Neutrophil (primary cell): ENCODE measurements at regions not wholly inside any gene's neighbourhood (a gene's known extent, or its start where the extent isn't known, plus 50 kb on each side); places are given as distances from the start of the nearest gene placed in this dataset.

ENCODE experiments used
- H3K27ac ChIP-seq: fragments of 200-600 bp; sonication (generic); 2 replicates; pipeline ENCODE4 v1.5.1; 2016; ENCODE audit warnings: mild to moderate bottlenecking, moderate library complexity
- H3K27me3 ChIP-seq: fragments of 200-600 bp; sonication (generic); 2 replicates; pipeline ENCODE4 v1.6.0; 2016; ENCODE audit warnings: mild to moderate bottlenecking
- H3K36me3 ChIP-seq: fragments of 200-600 bp; sonication (generic); 2 replicates; pipeline ENCODE4 v1.5.1; 2017
- H3K4me1 ChIP-seq, 2 experiments: fragments of 200-600 bp in 1 of 2; sonication (generic) in 1 of 2; 1 replicate in 1 of 2; 2 replicates in 1 of 2; pipeline versions ENCODE4 v1.5.1 to v1.6.1; 2013 to 2016; ENCODE audit warnings: low read depth in 1 of 2, low read length in 1 of 2, mild to moderate bottlenecking in 1 of 2, moderate library complexity in 1 of 2; ENCODE audit not compliant: control insufficient read depth in 1 of 2, insufficient read depth in 1 of 2
- H3K4me3 ChIP-seq, 2 experiments: fragments of 200-600 bp in 1 of 2; sonication (generic) in 1 of 2; 1 replicate in 1 of 2; 2 replicates in 1 of 2; pipeline ENCODE4 v1.5.1; 2013 to 2016; ENCODE audit warnings: low read depth in 1 of 2, low read length in 1 of 2, mild to moderate bottlenecking in 1 of 2, moderate library complexity in 1 of 2
- H3K9me3 ChIP-seq: fragments of 200-600 bp; sonication (generic); 2 replicates; pipeline ENCODE4 v1.5.1; 2016
- TF ChIP-seq, protein P1 (sequence below): fragments of 200-600 bp; sonication (generic); IDR thresholded peaks from 2 replicates; pipeline ENCODE4 v1.5.1; 2016; ENCODE audit warnings: antibody characterized with exemption

DNA sequence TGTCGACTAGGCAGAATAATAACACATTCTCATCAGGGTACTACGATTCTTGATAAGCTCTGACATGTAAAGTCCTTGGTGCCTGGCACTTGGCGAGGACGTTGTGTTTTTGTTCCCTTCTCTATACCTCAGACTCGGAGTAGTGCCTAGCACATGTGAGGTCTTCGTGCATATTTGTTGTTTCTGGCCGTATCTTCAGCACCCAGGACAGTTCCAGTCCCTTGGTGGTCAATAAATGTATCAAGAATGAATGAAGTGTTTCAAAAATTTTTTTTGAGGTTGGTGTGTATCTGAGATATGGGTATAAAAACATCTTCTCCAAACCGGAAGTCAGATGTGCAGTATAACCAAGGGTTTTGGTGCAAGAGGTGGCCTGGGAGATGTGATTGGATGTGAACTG is 198.2 kb downstream of the AACS start:
- no peak overlapping the region for H3K4me3 ChIP-seq
- TF ChIP-seq, protein P1, sequence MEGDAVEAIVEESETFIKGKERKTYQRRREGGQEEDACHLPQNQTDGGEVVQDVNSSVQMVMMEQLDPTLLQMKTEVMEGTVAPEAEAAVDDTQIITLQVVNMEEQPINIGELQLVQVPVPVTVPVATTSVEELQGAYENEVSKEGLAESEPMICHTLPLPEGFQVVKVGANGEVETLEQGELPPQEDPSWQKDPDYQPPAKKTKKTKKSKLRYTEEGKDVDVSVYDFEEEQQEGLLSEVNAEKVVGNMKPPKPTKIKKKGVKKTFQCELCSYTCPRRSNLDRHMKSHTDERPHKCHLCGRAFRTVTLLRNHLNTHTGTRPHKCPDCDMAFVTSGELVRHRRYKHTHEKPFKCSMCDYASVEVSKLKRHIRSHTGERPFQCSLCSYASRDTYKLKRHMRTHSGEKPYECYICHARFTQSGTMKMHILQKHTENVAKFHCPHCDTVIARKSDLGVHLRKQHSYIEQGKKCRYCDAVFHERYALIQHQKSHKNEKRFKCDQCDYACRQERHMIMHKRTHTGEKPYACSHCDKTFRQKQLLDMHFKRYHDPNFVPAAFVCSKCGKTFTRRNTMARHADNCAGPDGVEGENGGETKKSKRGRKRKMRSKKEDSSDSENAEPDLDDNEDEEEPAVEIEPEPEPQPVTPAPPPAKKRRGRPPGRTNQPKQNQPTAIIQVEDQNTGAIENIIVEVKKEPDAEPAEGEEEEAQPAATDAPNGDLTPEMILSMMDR = no peak
- H3K4me1 ChIP-seq = no peaks in the 10 kb centered on the region
- no peaks in the 10 kb centered on the region for H3K9me3 ChIP-seq
- H3K36me3 ChIP-seq = no peaks in the 10 kb centered on the region
- H3K27ac ChIP-seq = no peak overlapping the region
- H3K27me3 ChIP-seq = no peaks in the 10 kb centered on the region

DNA sequence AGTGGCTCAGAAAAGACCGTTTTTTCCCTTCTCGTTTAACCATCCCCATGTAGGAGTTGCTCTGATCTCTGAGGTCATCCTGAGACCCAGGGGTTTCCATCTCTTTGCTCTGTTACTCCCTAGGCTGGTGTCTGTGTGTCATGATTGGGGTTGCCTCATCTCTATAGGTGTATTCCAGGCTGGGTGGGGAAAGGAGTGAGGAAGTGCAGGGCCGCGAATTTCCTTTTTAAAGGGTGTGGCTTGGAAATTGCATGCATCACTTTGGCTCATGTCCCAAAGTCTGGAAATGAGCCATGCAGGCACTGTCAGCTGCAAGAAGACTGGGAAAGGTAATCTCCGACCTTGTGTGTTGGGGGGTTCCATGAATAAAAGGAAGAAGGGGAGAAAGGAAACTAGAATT is 201.9 kb downstream of the AACS start:
- no peaks in the 10 kb centered on the region for H3K36me3 ChIP-seq
- H3K27ac ChIP-seq = no peak overlapping the region
- no peaks in the 10 kb centered on the region for H3K4me1 ChIP-seq
- TF ChIP-seq, protein P1 = no peak
- no peaks in the 10 kb centered on the region for H3K9me3 ChIP-seq
- H3K27me3 ChIP-seq = peaks cover 2% of the 10 kb centered on the region
- no peak overlapping the region for H3K4me3 ChIP-seq

DNA sequence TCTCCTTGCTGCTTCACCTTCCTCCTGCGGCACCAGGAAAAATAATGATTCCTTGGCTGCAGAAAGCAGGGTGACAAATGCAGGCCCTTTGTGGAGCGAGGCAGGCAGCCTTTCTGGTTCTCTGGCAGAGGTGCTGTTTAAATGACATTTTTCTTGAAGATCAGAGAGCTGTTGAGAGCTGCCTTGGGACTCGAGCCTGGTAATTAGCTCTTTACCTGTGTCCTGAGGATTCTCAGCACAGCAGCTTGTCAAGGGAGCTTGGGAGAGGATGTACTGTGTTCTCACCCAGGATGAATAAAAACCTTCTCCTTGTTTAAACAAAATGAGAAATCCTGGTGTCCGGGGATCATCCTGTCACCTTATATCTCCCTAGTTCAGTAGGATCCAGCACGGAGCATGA is 204.0 kb downstream of the AACS start:
- no peak overlapping the region for H3K27ac ChIP-seq
- H3K4me3 ChIP-seq = no peak overlapping the region
- H3K4me1 ChIP-seq = no peaks in the 10 kb centered on the region
- H3K36me3 ChIP-seq = no peaks in the 10 kb centered on the region
- H3K27me3 ChIP-seq = peaks cover 4% of the 10 kb centered on the region
- TF ChIP-seq, protein P1 = no peak
- H3K9me3 ChIP-seq = no peaks in the 10 kb centered on the region

- TF ChIP-seq, protein P1 = no peak
Observed at GRCh38 chr12:125271892-125272291, 206.7 kb downstream of the AACS start.

DNA sequence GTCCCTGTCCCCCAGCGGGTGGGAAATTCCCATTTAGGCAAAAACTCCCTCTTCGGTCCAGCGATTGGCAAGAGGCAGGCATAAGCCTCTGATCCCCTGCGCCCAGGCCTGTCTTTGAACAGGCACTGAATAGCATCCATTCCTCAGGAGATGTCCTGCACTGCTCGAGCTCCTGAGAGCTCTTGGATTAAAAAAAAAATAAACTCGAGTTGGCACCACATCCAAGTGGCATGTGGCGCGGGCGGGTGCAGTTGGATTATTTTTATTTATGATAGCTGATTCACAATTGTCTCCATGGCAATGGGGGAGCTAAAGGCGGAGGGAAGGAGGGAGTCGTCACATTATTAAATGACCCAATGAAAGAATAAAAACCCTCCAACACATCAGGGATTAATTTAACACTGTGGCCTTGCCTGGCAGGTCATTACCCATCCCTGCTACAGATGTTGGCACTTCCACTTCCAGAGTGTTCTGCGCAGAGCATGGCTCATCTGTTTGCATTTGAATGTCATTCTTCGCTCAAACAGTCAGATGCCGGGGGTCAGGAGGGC is 207.2 kb downstream of the AACS start:
- no peaks in the 10 kb centered on the region for H3K9me3 ChIP-seq

More at GRCh38 chr12:125271892-125272291, 206.7 kb downstream of the AACS start:
- Histone ChIP-seq H3K27ac (no peak overlapping the region), H3K4me1 (no peaks in the 10 kb centered on the region), H3K4me3 (no peak overlapping the region), H3K9me3 (no peaks in the 10 kb centered on the region), H3K27me3 (peaks cover 4% of the 10 kb centered on the region), H3K36me3 (no peaks in the 10 kb centered on the region)

More for the DNA sequence above, 207.2 kb downstream of the AACS start:
- H3K4me3 ChIP-seq = no peak overlapping the region
- H3K27ac ChIP-seq = no peak overlapping the region
- H3K36me3 ChIP-seq = no peaks in the 10 kb centered on the region
- peaks cover 4% of the 10 kb centered on the region for H3K27me3 ChIP-seq
- no peaks in the 10 kb centered on the region for H3K4me1 ChIP-seq
- TF ChIP-seq, protein P1 = no peak
